Naive thymus-derived CD4-positive, alpha-beta T cell (primary cell): ENCODE measurements at regions not wholly inside any gene's neighbourhood (a gene's known extent, or its start where the extent isn't known, plus 50 kb on each side); places are given as distances from the start of the nearest gene placed in this dataset.

Experiments used
- ATAC-seq: fragments of 150-1000 bp; cut with Tn5 transposase; 2 replicates; pipeline ENCODE4 v1.10.0; 2021; ENCODE audit warnings: mild to moderate bottlenecking, moderate library complexity
- CTCF ChIA-PET: fragments of 350-600 bp; sonication (Branson Sonifier 250); formaldehyde crosslinking; loops from one replicate; lab custom pipeline; 2021; ENCODE audit warnings: antibody characterized with exemption; lab: Charles Lee
- POLR2A ChIA-PET: fragments of 350-600 bp; sonication (Branson Sonifier 250); formaldehyde crosslinking; loops from one replicate; lab custom pipeline; 2021; ENCODE audit warnings: antibody characterized with exemption, inconsistent platforms; lab: Charles Lee
- DNase-seq, 9 donors: peaks; one replicate each; pipeline versions ENCODE4 v3.0.0 to v3.0.0-alpha.2; 2020 to 2022; ENCODE audit warnings: mixed read lengths in 1 of 9
- H3K27ac ChIP-seq: one replicate; pipeline ENCODE4 v1.7.0; 2013; ENCODE audit warnings: mild to moderate bottlenecking, low read depth, low read length, moderate library complexity
- H3K27me3 ChIP-seq, 2 donors: one replicate each; pipeline ENCODE4 v1.7.0; 2013; ENCODE audit warnings: low read length in 2 of 2, mild to moderate bottlenecking in 2 of 2, moderate library complexity in 2 of 2; ENCODE audit not compliant: control insufficient read depth in 2 of 2, insufficient read depth in 2 of 2
- H3K36me3 ChIP-seq, 3 experiments: 1 replicate in 2 of 3; 2 replicates in 1 of 3; pipeline ENCODE4 v1.7.0; 2013; ENCODE audit warnings: low read length in 3 of 3, mild to moderate bottlenecking in 3 of 3, moderate library complexity in 1 of 3; ENCODE audit not compliant: insufficient read depth in 3 of 3, control insufficient read depth in 2 of 3
- H3K4me1 ChIP-seq, 2 donors: one replicate each; pipeline ENCODE4 v1.7.0; 2013; ENCODE audit warnings: low read length in 2 of 2, mild to moderate bottlenecking in 2 of 2, moderate library complexity in 1 of 2; ENCODE audit not compliant: control insufficient read depth in 2 of 2, insufficient read depth in 2 of 2
- H3K4me3 ChIP-seq: 2 replicates; pipeline ENCODE4 v1.7.0; 2013; ENCODE audit warnings: mild to moderate bottlenecking, low read length
- H3K9me3 ChIP-seq, 3 experiments: 1 replicate in 2 of 3; 2 replicates in 1 of 3; pipeline ENCODE4 v1.7.0; 2013; ENCODE audit warnings: low read length in 3 of 3; ENCODE audit not compliant: control insufficient read depth in 2 of 3
- H3K27ac Mint-ChIP-seq, 9 donors: one replicate each; pipeline ENCODE4 v1.8.0; 2020 to 2022; ENCODE audit warnings: mixed read lengths in 9 of 9, mild to moderate bottlenecking in 8 of 9, moderate library complexity in 5 of 9, inconsistent platforms in 2 of 9
- H3K27me3 Mint-ChIP-seq, 5 donors: one replicate each; pipeline ENCODE4 v1.8.0; 2021 to 2022; ENCODE audit warnings: mixed read lengths in 5 of 5, mild to moderate bottlenecking in 1 of 5
- H3K36me3 Mint-ChIP-seq, 5 donors: one replicate each; pipeline ENCODE4 v1.8.0; 2020 to 2022; ENCODE audit warnings: mixed read lengths in 5 of 5, mild to moderate bottlenecking in 3 of 5, inconsistent platforms in 1 of 5
- H3K4me1 Mint-ChIP-seq, 7 donors: one replicate each; pipeline ENCODE4 v1.8.0; 2020 to 2022; ENCODE audit warnings: mixed read lengths in 7 of 7, mild to moderate bottlenecking in 3 of 7, inconsistent platforms in 1 of 7
- H3K4me3 Mint-ChIP-seq, 10 donors: one replicate each; pipeline ENCODE4 v1.8.0; 2020 to 2022; ENCODE audit warnings: mild to moderate bottlenecking in 10 of 10, mixed read lengths in 10 of 10, moderate library complexity in 6 of 10, inconsistent platforms in 2 of 10
- H3K9me3 Mint-ChIP-seq, 11 donors: one replicate each; pipeline ENCODE4 v1.8.0; 2020 to 2022; ENCODE audit warnings: mixed read lengths in 11 of 11, mild to moderate bottlenecking in 4 of 11, inconsistent platforms in 1 of 11, moderate library complexity in 1 of 11
- intact Hi-C, 2 donors: fragments of 100-400 bp; cut with micrococcal nuclease; formaldehyde crosslinking; loops; one replicate each; pipeline ENCODE4 v1.15.1; 2023

DNA sequence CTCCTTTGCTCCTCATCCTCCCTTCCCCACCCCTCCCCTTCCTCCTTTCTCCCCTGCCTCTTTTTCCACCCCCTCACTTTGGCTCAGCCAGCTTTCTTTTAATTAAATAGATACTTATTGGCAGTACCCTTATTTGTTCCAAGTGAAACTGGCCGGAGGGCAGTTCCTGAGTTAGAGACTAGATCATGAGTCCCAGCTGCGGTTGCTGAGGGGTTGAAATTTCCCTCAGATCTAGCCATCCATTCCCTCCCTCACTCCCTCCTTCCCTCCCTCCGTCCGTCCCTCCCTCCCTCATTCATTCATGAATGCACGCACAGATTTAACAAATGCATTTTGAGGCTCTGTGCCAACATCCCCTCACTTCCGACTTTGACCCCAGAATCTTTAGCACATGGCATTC lies 519.2 kb upstream of the EEF2KMT start:
- DNase-seq (no peak), ATAC-seq (no peak)
- H3K27ac Mint-ChIP-seq: no peak overlapping the region
- H3K9me3 Mint-ChIP-seq: peaks cover 0 to 9% (median 1%) of the 10 kb centered on the region in 11 donors
- H3K27me3 ChIP-seq: no peaks in the 10 kb centered on the region
- H3K4me1 ChIP-seq: no peaks in the 10 kb centered on the region
- ChIA-PET POLR2A (no interaction called here), CTCF (no interaction called here)
- no peaks in the 10 kb centered on the region for H3K36me3 ChIP-seq
- H3K27me3 Mint-ChIP-seq: peaks cover 3 to 39% (median 26%) of the 10 kb centered on the region in 5 donors
- no peak overlapping the region for H3K27ac ChIP-seq
- intact Hi-C loops: no loop called here
- peaks cover 0 to 6% (median 3%) of the 10 kb centered on the region in 7 donors for H3K4me1 Mint-ChIP-seq
- no peak overlapping the region for H3K4me3 ChIP-seq
- H3K4me3 Mint-ChIP-seq: no peak overlapping the region
- H3K36me3 Mint-ChIP-seq: no peaks in the 10 kb centered on the region
- no peaks in the 10 kb centered on the region for H3K9me3 ChIP-seq

DNA sequence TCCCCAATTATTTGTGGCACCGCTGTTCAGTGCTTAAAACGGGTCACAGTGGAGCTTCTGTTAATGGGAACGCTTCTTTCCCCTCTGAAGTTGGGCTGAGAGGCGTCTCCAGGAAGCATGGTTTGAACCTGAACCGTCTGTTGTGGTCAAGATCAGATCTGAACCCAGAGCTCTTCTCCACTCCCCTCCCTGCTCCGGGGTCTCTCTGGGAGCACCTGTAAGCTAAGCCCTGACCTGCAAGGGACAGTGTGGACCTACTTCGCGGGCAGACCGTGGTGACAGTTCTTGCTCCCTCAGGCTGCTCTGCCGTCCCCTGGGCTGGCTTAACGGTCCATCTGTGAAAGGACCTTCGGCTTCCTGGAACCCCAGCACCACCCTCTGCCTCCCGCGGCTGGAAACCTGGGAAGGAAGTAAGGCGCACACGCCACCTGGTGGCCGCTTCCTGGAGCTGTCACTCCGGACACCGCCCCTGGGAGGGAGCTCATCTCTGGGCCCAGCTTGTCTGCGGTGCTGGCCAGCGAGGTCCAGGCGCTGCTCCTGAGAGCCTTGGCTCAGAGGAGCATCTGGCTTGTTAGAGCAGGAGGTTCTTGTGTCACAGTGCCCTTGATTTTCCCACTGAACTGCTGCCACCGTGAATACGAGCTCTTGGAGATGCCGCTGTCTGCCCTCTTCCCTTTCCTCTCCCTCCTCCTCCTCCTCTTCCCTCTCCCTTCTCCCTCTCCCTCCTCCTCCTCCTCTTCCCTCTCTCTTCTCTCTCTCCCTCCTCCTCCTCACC lies 518.5 kb upstream of the EEF2KMT start:
- ChIA-PET CTCF (no interaction called here), POLR2A (no interaction called here)
- Mint-ChIP-seq H3K36me3 (no peaks in the 10 kb centered on the region), H3K4me1 (peaks cover 0 to 6% (median 3%) of the 10 kb centered on the region in 7 donors), H3K27me3 (peaks cover 3 to 36% (median 27%) of the 10 kb centered on the region in 5 donors), H3K4me3 (peak overlapping the region in 1 of 10 donors; percentile 75), H3K9me3 (peaks cover 0 to 9% (median 0%) of the 10 kb centered on the region in 11 donors), H3K27ac (no peak overlapping the region)
- DNase-seq (peak in 4 of 9 donors; percentile 0 to 41 (median 2)), ATAC-seq (peak; percentile 27)
- H3K27me3 ChIP-seq: no peaks in the 10 kb centered on the region
- no peak overlapping the region for H3K27ac ChIP-seq
- no peaks in the 10 kb centered on the region for H3K4me1 ChIP-seq
- H3K36me3 ChIP-seq: no peaks in the 10 kb centered on the region
- H3K4me3 ChIP-seq: no peak overlapping the region
- intact Hi-C loops: no loop called here
- H3K9me3 ChIP-seq: no peaks in the 10 kb centered on the region

DNA sequence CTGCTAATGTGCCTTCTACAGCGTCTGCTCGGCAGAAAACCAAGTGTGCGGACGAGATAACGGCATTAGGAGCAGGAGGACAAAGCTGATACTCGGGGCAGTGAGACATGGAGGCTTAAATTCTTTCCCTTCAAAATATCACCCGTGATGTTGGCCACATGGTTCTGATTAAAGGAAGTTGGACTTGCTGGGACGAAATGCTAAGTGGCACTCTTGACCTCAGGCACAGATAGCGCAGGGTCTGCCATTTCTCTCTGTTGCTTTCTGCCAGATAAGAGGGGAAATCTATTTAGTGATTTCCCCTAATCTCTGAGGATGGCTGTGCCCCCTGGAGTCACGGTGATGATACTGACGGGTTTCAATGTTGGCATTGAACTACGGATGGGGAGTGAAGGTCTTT lies 509.6 kb upstream of the EEF2KMT start:
- Mint-ChIP-seq H3K27me3 (peaks cover 0 to 5% (median 3%) of the 10 kb centered on the region in 5 donors), H3K4me3 (no peak overlapping the region), H3K36me3 (no peaks in the 10 kb centered on the region), H3K27ac (no peak overlapping the region), H3K4me1 (peaks cover 0 to 1% (median 0%) of the 10 kb centered on the region in 7 donors), H3K9me3 (peaks cover 0 to 9% (median 1%) of the 10 kb centered on the region in 11 donors)
- no peak for ATAC-seq
- Histone ChIP-seq H3K9me3 (peaks cover 0 to 3% (median 0%) of the 10 kb centered on the region in 3 experiments), H3K36me3 (no peaks in the 10 kb centered on the region), H3K4me3 (no peak overlapping the region), H3K27ac (no peak overlapping the region), H3K4me1 (no peaks in the 10 kb centered on the region), H3K27me3 (no peaks in the 10 kb centered on the region)
- intact Hi-C loops: no loop called here
- DNase-seq: no peak
- CTCF ChIA-PET: no interaction called here
- POLR2A ChIA-PET: no interaction called here

- CTCF ChIA-PET: no interaction called here
- no peaks in the 10 kb centered on the region for H3K36me3 ChIP-seq
- Mint-ChIP-seq H3K4me3 (no peak overlapping the region), H3K36me3 (no peaks in the 10 kb centered on the region), H3K9me3 (peaks cover 0 to 16% (median 5%) of the 10 kb centered on the region in 11 donors), H3K27me3 (peaks cover 0 to 9% (median 0%) of the 10 kb centered on the region in 5 donors), H3K4me1 (no peaks in the 10 kb centered on the region), H3K27ac (no peak overlapping the region)
- H3K4me3 ChIP-seq: no peak overlapping the region
- DNase-seq: no peak
- no peak overlapping the region for H3K27ac ChIP-seq
- POLR2A ChIA-PET: no interaction called here
- no peak for ATAC-seq
- H3K27me3 ChIP-seq: no peaks in the 10 kb centered on the region
- peaks cover 0 to 11% (median 0%) of the 10 kb centered on the region in 3 experiments for H3K9me3 ChIP-seq
- no peaks in the 10 kb centered on the region for H3K4me1 ChIP-seq
- intact Hi-C loops: no loop called here
Observed at GRCh38 chr16:5605404-5605803, 507.8 kb upstream of the EEF2KMT start.

DNA sequence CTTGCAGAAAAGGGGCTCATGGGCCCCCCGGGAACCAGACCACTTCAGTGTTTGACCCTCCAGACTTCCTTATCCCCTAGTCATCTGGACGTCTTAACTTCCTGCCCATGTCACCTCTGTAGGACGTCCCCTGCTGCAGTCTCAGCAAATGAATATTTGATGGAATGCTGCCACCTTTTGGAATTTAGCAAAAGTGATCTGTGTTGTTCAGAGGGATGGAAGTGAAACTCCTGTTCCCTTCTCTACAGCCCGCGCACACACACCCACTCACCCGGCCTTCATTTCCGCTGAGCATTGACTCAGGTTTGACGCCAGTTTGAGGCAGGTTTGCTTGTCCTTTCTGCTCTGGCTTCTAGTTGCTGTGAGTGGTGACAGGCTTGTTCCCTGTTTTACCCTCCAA lies 507.2 kb upstream of the EEF2KMT start:
- Mint-ChIP-seq H3K4me1 (no peaks in the 10 kb centered on the region), H3K4me3 (no peak overlapping the region), H3K27ac (no peak overlapping the region), H3K9me3 (peaks cover 0 to 11% (median 5%) of the 10 kb centered on the region in 11 donors), H3K27me3 (peaks cover 0 to 4% (median 0%) of the 10 kb centered on the region in 5 donors), H3K36me3 (no peaks in the 10 kb centered on the region)
- peaks cover 0 to 11% (median 0%) of the 10 kb centered on the region in 3 experiments for H3K9me3 ChIP-seq
- H3K4me3 ChIP-seq: no peak overlapping the region
- H3K27me3 ChIP-seq: no peaks in the 10 kb centered on the region
- intact Hi-C loops: no loop called here
- no peak overlapping the region for H3K27ac ChIP-seq
- no peak for ATAC-seq
- CTCF ChIA-PET: no interaction called here
- no peak for DNase-seq
- H3K36me3 ChIP-seq: no peaks in the 10 kb centered on the region
- POLR2A ChIA-PET: no interaction called here
- H3K4me1 ChIP-seq: no peaks in the 10 kb centered on the region

DNA sequence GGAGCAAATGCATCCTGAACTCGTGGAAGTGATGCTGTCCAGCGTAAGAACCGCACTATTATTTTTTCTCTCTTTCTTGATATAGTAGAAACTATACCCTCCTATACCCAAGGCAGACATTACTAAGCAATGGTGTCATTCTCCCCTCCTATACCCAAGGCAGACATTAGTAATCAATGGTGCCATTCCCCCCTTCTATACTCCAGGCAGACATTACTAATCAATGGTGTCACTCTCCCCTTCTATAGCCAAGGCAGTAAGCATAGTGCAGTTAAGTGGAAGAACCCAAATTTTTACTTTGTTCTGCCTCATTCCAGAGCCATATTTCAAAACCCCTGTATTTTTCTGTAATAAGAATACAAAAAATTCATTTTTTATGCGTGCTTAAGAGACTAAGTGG lies 506.2 kb upstream of the EEF2KMT start:
- no peak overlapping the region for H3K4me3 ChIP-seq
- H3K9me3 ChIP-seq: peaks cover 0 to 11% (median 0%) of the 10 kb centered on the region in 3 experiments
- no peaks in the 10 kb centered on the region for H3K36me3 Mint-ChIP-seq
- H3K36me3 ChIP-seq: no peaks in the 10 kb centered on the region
- no peak overlapping the region for H3K27ac ChIP-seq
- H3K27ac Mint-ChIP-seq: no peak overlapping the region
- ATAC-seq (no peak), DNase-seq (no peak)
- H3K9me3 Mint-ChIP-seq: peaks cover 0 to 16% (median 5%) of the 10 kb centered on the region in 11 donors
- no peaks in the 10 kb centered on the region for H3K4me1 Mint-ChIP-seq
- H3K4me1 ChIP-seq: no peaks in the 10 kb centered on the region
- peaks cover 0 to 4% (median 0%) of the 10 kb centered on the region in 5 donors for H3K27me3 Mint-ChIP-seq
- intact Hi-C loops: no loop called here
- no peaks in the 10 kb centered on the region for H3K27me3 ChIP-seq
- CTCF ChIA-PET: no interaction called here
- H3K4me3 Mint-ChIP-seq: no peak overlapping the region
- POLR2A ChIA-PET: no interaction called here

DNA sequence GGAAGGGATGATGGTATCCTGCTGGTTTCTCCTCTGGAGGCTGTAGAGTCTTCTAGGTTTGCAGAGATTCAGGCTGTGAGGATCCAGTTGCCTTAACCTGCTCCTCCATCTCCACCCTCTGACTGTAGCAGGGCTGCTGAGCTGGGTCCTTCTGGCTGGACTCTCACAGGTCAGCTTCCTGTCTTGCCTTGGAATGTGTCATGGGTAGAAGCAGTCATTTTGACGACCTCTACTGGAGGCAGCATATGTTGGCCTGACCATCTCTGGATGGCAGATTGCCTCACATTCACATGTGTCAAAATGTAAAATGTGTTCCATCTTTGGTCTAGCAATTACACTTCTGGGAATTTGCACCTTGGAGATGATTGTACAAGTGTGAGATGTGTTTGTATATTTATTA lies 504.4 kb upstream of the EEF2KMT start:
- ATAC-seq (no peak), DNase-seq (no peak)
- Mint-ChIP-seq H3K9me3 (peaks cover 0 to 16% (median 6%) of the 10 kb centered on the region in 11 donors), H3K4me1 (no peaks in the 10 kb centered on the region), H3K27ac (no peak overlapping the region), H3K27me3 (peaks cover 0 to 4% (median 0%) of the 10 kb centered on the region in 5 donors), H3K4me3 (no peak overlapping the region), H3K36me3 (no peaks in the 10 kb centered on the region)
- ChIA-PET CTCF (no interaction called here), POLR2A (no interaction called here)
- no peak overlapping the region for H3K4me3 ChIP-seq
- no peak overlapping the region for H3K27ac ChIP-seq
- intact Hi-C loops: no loop called here
- no peaks in the 10 kb centered on the region for H3K27me3 ChIP-seq
- no peaks in the 10 kb centered on the region for H3K36me3 ChIP-seq
- H3K4me1 ChIP-seq: no peaks in the 10 kb centered on the region
- H3K9me3 ChIP-seq: peaks cover 0 to 11% (median 0%) of the 10 kb centered on the region in 3 experiments
